SU-DHL-6 (cell line): ENCODE measurements at regions not wholly inside any gene's neighbourhood (a gene's known extent, or its start where the extent isn't known, plus 50 kb on each side); places are given as distances from the start of the nearest gene placed in this dataset.
"Not testable (repeated sequence)": the region's sequence is repeated elsewhere in the genome, so short reads cannot be mapped to it uniquely, and the experiment has no call there.

Experiments
- H2AFZ ChIP-seq: fragments of 200-600 bp; sonication (generic); 2 replicates; pipeline ENCODE4 v1.6.1; 2014; ENCODE audit warnings: low read depth, mild to moderate bottlenecking, moderate library complexity, mixed read lengths, antibody characterized with exemption, low read length; ENCODE audit not compliant: severe bottlenecking
- H3F3A ChIP-seq: fragments of 200-600 bp; shearing (Covaris generic); 2 replicates; pipeline ENCODE4 v1.6.0; 2016; ENCODE audit warnings: antibody characterized with exemption, mild to moderate bottlenecking; ENCODE audit not compliant: insufficient read depth
- H3K27ac ChIP-seq: fragments of 200-600 bp; sonication (generic); 2 replicates; pipeline ENCODE4 v1.5.1; 2016; ENCODE audit warnings: low read depth, mild to moderate bottlenecking, low read length, moderate library complexity, mixed read lengths
- H3K27me3 ChIP-seq: fragments of 200-600 bp; sonication (generic), shearing (Covaris generic); 2 replicates; pipeline ENCODE4 v1.6.0; 2014; ENCODE audit warnings: mild to moderate bottlenecking, low read length
- H3K36me3 ChIP-seq: fragments of 200-600 bp; sonication (generic); 2 replicates; pipeline ENCODE4 v1.6.1; 2014; ENCODE audit warnings: mild to moderate bottlenecking, low read length, mixed read lengths
- H3K4me2 ChIP-seq: fragments of 300-600, 200-600 bp; shearing (Covaris generic), sonication (generic); 2 replicates; pipeline ENCODE4 v1.6.0; 2014; ENCODE audit warnings: low read length, low read depth, mild to moderate bottlenecking; ENCODE audit not compliant: poor library complexity, severe bottlenecking
- H3K4me3 ChIP-seq: fragments of 200-600 bp; sonication (generic); 2 replicates; pipeline ENCODE4 v1.5.1; 2014; ENCODE audit warnings: antibody characterized with exemption, low read length, mild to moderate bottlenecking, mixed read lengths; ENCODE audit not compliant: insufficient read depth, poor library complexity, severe bottlenecking
- H3K79me2 ChIP-seq: fragments of 200-600 bp; sonication (generic); 2 replicates; pipeline ENCODE4 v1.6.1; 2014; ENCODE audit warnings: mild to moderate bottlenecking, low read length, moderate library complexity; ENCODE audit not compliant: insufficient read depth
- H3K9ac ChIP-seq: fragments of 200-600 bp; sonication (generic); 2 replicates; pipeline ENCODE4 v1.7.0; 2014; ENCODE audit warnings: mild to moderate bottlenecking, low read length
- H3K9me2 ChIP-seq: fragments of 200-600 bp; sonication (generic); replicated peaks from 2 replicates; pipeline ENCODE4 v1.6.1; 2014; ENCODE audit warnings: low read length; ENCODE audit not compliant: insufficient read depth
- H3K9me3 ChIP-seq: fragments of 200-600 bp; sonication (generic); 2 replicates; pipeline ENCODE4 v1.6.1; 2014; ENCODE audit warnings: low read length, mixed read lengths; ENCODE audit not compliant: insufficient read depth
- H4K20me1 ChIP-seq: fragments of 200-600 bp; sonication (generic); 2 replicates; pipeline ENCODE4 v1.6.1; 2014; ENCODE audit warnings: low read depth, mild to moderate bottlenecking, antibody characterized with exemption, low read length, moderate library complexity, mixed read lengths
- CTCF ChIP-seq: fragments of 200-600 bp; sonication (generic); IDR thresholded peaks from one replicate; pipeline ENCODE4 v1.5.1; 2017; ENCODE audit warnings: antibody characterized with exemption, mild to moderate bottlenecking, low read length, moderate library complexity; ENCODE audit not compliant: insufficient read depth, poor library complexity, severe bottlenecking
- EZH2phosphoT487 ChIP-seq: fragments of 200-600 bp; sonication (generic), shearing (Covaris generic); conservative IDR thresholded peaks from 2 replicates; pipeline ENCODE4 v1.6.1; 2018; ENCODE audit warnings: mild to moderate bottlenecking, antibody characterized with exemption, low read length, moderate library complexity, mixed read lengths

GRCh38 chr1:227411066-227411465 is 92.8 kb upstream of the CDC42BPA start:
- Histone ChIP-seq H3K4me3 (no peak overlapping the region), H3K36me3 (no peaks in the 10 kb centered on the region), H3F3A (no peaks in the 10 kb centered on the region), H3K79me2 (no peaks in the 10 kb centered on the region), H2AFZ (no peak overlapping the region), H3K9me3 (no peaks in the 10 kb centered on the region), H3K27ac (no peak overlapping the region), H3K9me2 (no peaks in the 10 kb centered on the region), H3K27me3 (0 out of 2 replicates have a peak, but pooled peaks cover 5% of the 10 kb centered on the region), H3K9ac (no peak overlapping the region), H3K4me2 (no peak overlapping the region), H4K20me1 (no peaks in the 10 kb centered on the region)
- TF ChIP-seq CTCF, result no peak
- no peak for TF ChIP-seq EZH2phosphoT487

GRCh38 chr1:227406332-227406731 is 88.0 kb upstream of the CDC42BPA start:
- H2AFZ ChIP-seq, H3K4me3 ChIP-seq, H3K9me2 ChIP-seq, H3K27me3 ChIP-seq, H4K20me1 ChIP-seq, H3K4me2 ChIP-seq, H3K27ac ChIP-seq, H3K9ac ChIP-seq, H3K36me3 ChIP-seq, H3K9me3 ChIP-seq, H3F3A ChIP-seq, H3K79me2 ChIP-seq: not testable (repeated sequence)

GRCh38 chr1:227403535-227403934 is 85.2 kb upstream of the CDC42BPA start:
- Histone ChIP-seq H3K9ac (no peak overlapping the region), H3K9me3 (no peaks in the 10 kb centered on the region), H3K27me3 (0 out of 2 replicates have a peak, but pooled peaks cover 5% of the 10 kb centered on the region), H3K79me2 (no peaks in the 10 kb centered on the region), H3K4me3 (no peak overlapping the region), H4K20me1 (no peaks in the 10 kb centered on the region), H2AFZ (no peak overlapping the region), H3K4me2 (no peak overlapping the region), H3K36me3 (no peaks in the 10 kb centered on the region), H3K27ac (no peak overlapping the region), H3F3A (no peaks in the 10 kb centered on the region), H3K9me2 (no peaks in the 10 kb centered on the region)
- no peak for TF ChIP-seq EZH2phosphoT487
- TF ChIP-seq CTCF, result no peak

GRCh38 chr1:227401562-227402342 is 83.5 kb upstream of the CDC42BPA start:
- no peaks in the 10 kb centered on the region for H3F3A ChIP-seq
- no peak overlapping the region for H3K27ac ChIP-seq
- TF ChIP-seq EZH2phosphoT487 (no peak), CTCF (no peak)
- no peak overlapping the region for H3K9ac ChIP-seq
- no peaks in the 10 kb centered on the region for H3K36me3 ChIP-seq
- H3K79me2 ChIP-seq, result no peaks in the 10 kb centered on the region
- H3K27me3 ChIP-seq, result no peaks in the 10 kb centered on the region
- no peaks in the 10 kb centered on the region for H4K20me1 ChIP-seq
- H3K4me3 ChIP-seq, result no peak overlapping the region
- H3K4me2 ChIP-seq, result no peak overlapping the region
- H3K9me2 ChIP-seq, result no peaks in the 10 kb centered on the region; the same call in 1 of the 2 replicates
- no peaks in the 10 kb centered on the region for H3K9me3 ChIP-seq
- H2AFZ ChIP-seq, result no peak overlapping the region
